ENCODE measurements at regions not wholly inside any gene's neighbourhood (a gene's known extent, or its start where the extent isn't known, plus 50 kb on each side); places are given as distances from the start of the nearest gene placed in this dataset.

DNA sequence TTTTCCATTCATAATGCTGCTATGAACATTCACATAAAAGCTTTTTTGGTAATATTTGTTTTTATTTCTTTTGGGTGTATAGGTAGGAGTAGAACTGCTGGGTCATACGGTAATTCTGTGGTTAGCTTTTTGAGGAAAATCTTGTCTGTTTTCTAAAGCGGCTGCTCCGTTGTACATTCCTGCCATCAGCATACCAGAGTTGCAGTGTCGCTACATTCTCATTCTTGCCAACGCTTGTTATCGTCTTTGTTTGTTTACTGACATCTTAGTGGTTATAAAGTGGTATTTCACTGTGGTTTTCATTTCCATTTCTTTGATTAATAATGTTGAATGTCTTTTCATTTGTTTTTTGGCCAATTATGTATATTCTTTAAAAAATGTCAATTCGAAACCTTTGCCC, 469.8 kb upstream of the ZP4 start:
- no peaks in the 10 kb centered on the region for H3K27me3 ChIP-seq
- H3K36me3 ChIP-seq = no peaks in the 10 kb centered on the region
- 45 to 69% methylated on average over 7 of the region's 7 CpGs for WGBS, 2 donors (ENCODE audit: low coverage in 1 of 2)
- no peaks in the 10 kb centered on the region for H3K4me1 ChIP-seq
- H3K9me3 ChIP-seq = no peaks in the 10 kb centered on the region
- TF ChIP-seq POLR2AphosphoS5 (IDR thresholded peaks at IDR 0.05) = no peak
- no peak for TF ChIP-seq EP300 (IDR thresholded peaks at IDR 0.05)
- TF ChIP-seq POLR2A (IDR thresholded peaks at IDR 0.05) = no peak
- TF ChIP-seq, protein P1, sequence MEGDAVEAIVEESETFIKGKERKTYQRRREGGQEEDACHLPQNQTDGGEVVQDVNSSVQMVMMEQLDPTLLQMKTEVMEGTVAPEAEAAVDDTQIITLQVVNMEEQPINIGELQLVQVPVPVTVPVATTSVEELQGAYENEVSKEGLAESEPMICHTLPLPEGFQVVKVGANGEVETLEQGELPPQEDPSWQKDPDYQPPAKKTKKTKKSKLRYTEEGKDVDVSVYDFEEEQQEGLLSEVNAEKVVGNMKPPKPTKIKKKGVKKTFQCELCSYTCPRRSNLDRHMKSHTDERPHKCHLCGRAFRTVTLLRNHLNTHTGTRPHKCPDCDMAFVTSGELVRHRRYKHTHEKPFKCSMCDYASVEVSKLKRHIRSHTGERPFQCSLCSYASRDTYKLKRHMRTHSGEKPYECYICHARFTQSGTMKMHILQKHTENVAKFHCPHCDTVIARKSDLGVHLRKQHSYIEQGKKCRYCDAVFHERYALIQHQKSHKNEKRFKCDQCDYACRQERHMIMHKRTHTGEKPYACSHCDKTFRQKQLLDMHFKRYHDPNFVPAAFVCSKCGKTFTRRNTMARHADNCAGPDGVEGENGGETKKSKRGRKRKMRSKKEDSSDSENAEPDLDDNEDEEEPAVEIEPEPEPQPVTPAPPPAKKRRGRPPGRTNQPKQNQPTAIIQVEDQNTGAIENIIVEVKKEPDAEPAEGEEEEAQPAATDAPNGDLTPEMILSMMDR (IDR thresholded peaks at IDR 0.05) = no peak
- no peak for ATAC-seq
- no peak overlapping the region for H3K4me3 ChIP-seq
- no peak overlapping the region for H3K27ac ChIP-seq

DNA sequence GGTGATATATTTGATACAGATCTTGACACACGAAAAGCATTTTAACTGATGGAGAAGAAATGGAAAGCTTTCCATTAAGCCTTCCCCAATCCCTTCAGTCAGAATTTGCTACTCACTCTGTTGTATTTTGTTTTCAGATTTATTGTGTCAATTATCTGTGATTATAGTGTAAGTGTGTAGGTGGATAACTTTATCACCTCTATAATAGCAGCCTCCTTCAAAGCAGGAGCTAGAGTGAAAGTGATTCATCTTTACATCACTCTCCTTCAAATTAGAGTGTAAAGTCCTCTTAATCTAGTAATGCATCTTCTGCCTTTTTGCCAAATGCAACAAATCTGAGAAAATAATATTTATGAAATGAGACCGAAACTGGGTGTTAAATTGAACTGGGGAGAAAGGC, 459.7 kb upstream of the ZP4 start:
- no peaks in the 10 kb centered on the region for H3K9me3 ChIP-seq
- no peaks in the 10 kb centered on the region for H3K36me3 ChIP-seq
- no peak for TF ChIP-seq POLR2A (IDR thresholded peaks at IDR 0.05)
- TF ChIP-seq, protein P1 (IDR thresholded peaks at IDR 0.05) = no peak
- TF ChIP-seq EP300 (IDR thresholded peaks at IDR 0.05) = no peak
- no peak for TF ChIP-seq POLR2AphosphoS5 (IDR thresholded peaks at IDR 0.05)
- no peak overlapping the region for H3K4me3 ChIP-seq
- WGBS, 2 donors (ENCODE audit: low coverage in 1 of 2) = 80 to 83% methylated on average over 2 of the region's 2 CpGs
- H3K4me1 ChIP-seq = no peaks in the 10 kb centered on the region
- H3K27me3 ChIP-seq = no peaks in the 10 kb centered on the region
- H3K27ac ChIP-seq = no peak overlapping the region
- ATAC-seq = no peak

DNA sequence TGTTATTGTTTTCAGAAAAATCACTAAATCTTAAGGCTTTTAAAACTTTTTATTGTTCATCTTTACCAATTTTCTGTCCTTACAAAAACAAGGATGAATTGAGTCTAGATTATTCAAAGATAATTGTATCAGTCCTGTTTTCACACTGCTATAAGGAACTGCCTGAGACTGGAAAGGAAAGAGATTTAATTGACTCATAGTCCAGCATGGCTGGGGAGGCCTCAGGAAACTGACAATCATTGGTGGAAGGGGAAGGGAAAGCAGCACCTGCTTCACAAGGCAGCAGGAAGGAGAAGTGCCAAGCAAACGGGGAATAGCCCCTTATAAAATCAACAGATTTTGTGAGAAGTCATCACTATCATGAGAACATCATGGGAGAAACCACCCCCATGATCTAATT, 455.6 kb upstream of the ZP4 start:
- no peaks in the 10 kb centered on the region for H3K36me3 ChIP-seq
- H3K9me3 ChIP-seq = no peaks in the 10 kb centered on the region
- no peaks in the 10 kb centered on the region for H3K4me1 ChIP-seq
- H3K27ac ChIP-seq = no peak overlapping the region
- no peak for ATAC-seq
- H3K27me3 ChIP-seq = no peaks in the 10 kb centered on the region
- H3K4me3 ChIP-seq = no peak overlapping the region
- TF ChIP-seq EP300 (IDR thresholded peaks at IDR 0.05) = no peak
- no peak for TF ChIP-seq POLR2AphosphoS5 (IDR thresholded peaks at IDR 0.05)
- TF ChIP-seq, protein P1 (IDR thresholded peaks at IDR 0.05) = no peak
- TF ChIP-seq POLR2A (IDR thresholded peaks at IDR 0.05) = no peak
- WGBS, 2 donors (ENCODE audit: low coverage in 1 of 2) = 67 to 80% methylated on average over 1 of the region's 1 CpG

DNA sequence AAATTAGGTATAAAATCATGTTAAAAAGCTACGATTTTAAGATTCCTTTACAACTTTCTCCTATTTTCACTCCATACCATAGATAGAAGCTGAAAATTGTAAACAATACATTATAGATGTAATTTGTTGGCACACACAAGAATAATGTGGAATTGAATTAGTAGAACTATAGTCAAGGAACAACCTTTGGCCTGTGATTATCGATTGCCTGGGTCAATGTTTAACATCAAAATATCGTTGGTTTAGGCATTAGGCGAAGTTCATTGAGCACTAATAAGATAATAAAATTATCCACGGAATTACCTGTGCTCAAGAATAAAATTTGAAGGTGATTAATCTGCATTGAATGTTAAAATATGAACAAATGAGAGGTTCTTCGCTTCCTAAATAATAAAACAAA, 455.1 kb upstream of the ZP4 start:
- H3K4me1 ChIP-seq = no peaks in the 10 kb centered on the region
- WGBS, 2 donors (ENCODE audit: low coverage in 1 of 2) = 83 to 94% methylated on average over 6 of the region's 6 CpGs
- no peaks in the 10 kb centered on the region for H3K27me3 ChIP-seq
- no peak overlapping the region for H3K27ac ChIP-seq
- no peak overlapping the region for H3K4me3 ChIP-seq
- no peaks in the 10 kb centered on the region for H3K9me3 ChIP-seq
- ATAC-seq = no peak
- TF ChIP-seq POLR2A (IDR thresholded peaks at IDR 0.05) (no peak), POLR2AphosphoS5 (IDR thresholded peaks at IDR 0.05) (no peak)
- no peaks in the 10 kb centered on the region for H3K36me3 ChIP-seq

DNA sequence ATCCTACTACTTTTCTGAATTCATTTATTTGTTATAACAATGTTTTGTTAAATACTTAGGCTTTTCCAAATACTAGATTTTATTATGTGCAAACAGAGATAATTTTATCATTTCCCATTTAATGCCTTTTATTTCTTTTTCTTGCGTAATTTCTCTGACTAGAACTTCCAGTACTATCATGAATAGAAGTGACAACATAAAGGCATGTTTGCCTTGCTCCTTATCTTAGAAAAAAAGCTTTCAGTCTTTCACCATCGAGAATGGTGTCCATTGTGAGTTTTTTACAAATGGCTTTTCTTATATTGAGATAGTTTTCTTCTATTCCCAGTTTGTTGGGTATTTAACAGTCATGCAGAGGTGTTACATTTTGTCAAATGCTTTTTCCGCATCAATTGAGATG, 453.1 kb upstream of the ZP4 start:
- 81 to 86% methylated on average over 3 of the region's 3 CpGs for WGBS, 2 donors (ENCODE audit: low coverage in 1 of 2)
- Histone ChIP-seq H3K36me3 (no peaks in the 10 kb centered on the region), H3K4me1 (no peaks in the 10 kb centered on the region), H3K4me3 (no peak overlapping the region), H3K27ac (no peak overlapping the region), H3K9me3 (peaks cover 0 to 3% (median 0%) of the 10 kb centered on the region in 3 donors), H3K27me3 (no peaks in the 10 kb centered on the region)
- ATAC-seq = no peak
- TF ChIP-seq, protein P1 (IDR thresholded peaks at IDR 0.05) = no peak
- TF ChIP-seq EP300 (IDR thresholded peaks at IDR 0.05) (no peak), POLR2AphosphoS5 (IDR thresholded peaks at IDR 0.05) (no peak), POLR2A (IDR thresholded peaks at IDR 0.05) (no peak)
